Endothelial cell of hepatic sinusoid (primary cell): ENCODE measurements at regions not wholly inside any gene's neighbourhood (a gene's known extent, or its start where the extent isn't known, plus 50 kb on each side); places are given as distances from the start of the nearest gene placed in this dataset.

Experiments
- in situ Hi-C: cut with HindIII; loops from 2 replicates; pipeline ENCODE4 v1.10.0; 2017; ENCODE audit warnings: low sequenced_read_pairs

DNA sequence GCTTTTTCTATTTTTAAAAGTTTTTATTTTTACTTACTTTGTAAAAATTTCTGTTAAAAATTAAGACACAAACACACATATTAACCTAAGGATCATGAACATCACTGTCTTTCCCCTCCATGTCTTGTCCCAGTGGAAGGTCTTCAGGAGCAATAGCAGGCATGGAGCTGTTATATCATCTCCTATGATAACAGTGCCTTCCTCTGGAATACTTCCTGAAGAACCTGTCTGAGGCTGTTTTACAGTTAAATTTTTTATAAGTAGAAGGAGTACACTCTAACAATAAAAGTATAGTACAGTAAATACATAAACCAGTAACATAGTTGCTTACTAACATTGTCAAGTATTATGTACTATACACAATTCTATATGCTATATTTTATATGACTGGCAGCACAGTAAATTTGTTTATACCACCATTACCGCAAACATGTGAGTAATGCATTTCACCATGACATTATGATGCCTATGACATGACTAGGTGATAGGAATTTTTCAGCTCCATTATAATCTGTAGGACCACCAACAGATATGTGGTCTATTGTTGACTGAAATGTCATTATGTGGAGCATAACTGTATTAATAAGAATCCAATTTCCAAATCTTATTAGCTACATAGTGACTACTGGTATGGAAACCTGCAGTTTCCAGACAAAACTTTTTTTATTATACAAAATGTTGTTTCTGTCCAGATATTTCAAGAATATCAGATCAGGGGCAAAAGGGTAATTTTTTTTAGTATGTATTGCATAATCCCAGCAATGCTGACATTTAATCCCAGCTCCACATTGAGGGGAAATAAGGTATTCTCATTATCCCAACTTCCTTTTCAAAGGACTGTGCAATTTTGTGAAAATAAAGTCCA is 337.2 kb upstream of the SLC39A10 start:
- in situ Hi-C loops = no loop called here

DNA sequence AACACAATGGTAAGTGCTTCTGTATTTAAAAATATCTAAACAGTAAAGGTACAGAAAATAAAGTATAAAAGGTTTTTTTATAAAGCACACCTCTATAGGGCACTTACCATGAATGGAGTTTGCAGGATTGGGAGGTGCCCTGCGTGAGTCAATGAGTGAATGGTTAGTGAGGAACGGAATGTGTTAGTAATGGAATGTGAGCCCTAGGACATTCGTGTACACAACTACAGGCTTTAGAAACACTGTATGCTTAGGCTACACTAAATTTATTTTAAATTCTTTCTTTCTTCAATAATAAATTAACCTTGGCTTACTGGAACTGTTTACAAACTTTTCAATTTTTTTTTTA is 337.9 kb upstream of the SLC39A10 start:
- in situ Hi-C loops = no loop called here

DNA sequence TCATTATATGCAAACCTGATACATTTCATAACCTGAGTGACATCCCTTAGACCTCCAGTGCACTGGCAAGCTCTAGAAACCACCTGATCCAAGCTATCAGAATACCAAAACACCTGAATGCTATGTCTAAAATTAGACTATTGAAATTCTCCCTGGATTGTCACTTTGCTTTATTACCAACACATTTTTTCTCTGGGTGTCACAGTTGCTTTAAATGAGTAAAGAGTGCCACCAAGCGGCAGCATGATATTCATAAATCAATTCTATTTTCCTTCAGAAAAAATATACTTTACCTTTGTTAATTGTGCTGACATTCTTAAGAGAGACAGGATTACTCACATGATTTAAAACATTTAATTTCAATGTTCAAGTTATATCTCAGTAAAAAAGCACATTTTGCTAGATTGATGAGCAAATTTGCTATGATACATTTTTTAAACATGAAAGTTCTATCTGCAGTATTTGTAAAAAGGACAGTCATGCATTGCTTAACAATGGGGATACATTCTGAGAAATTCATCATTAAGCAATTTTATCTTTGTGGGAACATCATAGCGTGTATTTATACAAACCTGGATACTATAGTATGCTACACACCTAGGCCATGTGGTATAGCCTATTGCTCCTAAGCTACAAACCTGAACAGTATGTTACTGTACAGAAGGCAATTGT is 338.4 kb upstream of the SLC39A10 start:
- in situ Hi-C loops = no loop called here

DNA sequence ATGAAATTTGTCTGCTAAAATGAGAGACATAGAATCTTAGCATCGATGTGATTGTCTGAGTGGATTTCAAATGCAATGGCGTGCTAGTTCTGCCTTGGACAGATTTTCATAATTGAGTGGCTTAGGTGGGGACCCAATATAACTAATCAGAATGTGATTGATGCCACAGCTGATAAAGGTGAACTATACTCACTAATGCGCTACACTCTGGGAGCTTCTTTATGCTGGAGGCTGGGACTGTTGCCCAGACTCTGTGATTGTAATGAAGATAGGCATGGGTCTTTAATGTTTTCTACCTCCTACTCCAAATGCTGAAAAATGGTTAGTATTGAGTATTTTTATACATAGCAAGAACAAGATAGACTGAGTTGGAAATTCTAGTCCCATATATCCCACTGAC is 339.5 kb upstream of the SLC39A10 start:
- in situ Hi-C loops = no loop called here

DNA sequence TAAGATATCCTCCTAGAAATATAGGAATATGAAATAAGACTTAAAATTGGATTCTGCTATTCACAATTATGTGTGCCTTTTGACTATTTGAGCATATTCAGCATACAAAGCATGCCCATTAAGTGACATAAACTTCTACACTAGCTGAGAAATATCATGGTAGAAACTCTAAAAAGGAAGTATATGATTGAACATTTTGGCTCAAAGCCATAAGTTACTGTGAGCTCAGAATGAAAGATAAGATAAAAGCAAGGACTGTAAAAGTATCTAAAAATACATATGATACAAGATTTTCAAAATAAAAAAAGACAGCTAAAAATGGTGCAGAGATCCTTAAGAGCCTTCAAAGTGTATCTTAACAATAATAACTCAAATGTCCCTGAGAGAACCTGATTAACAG is 340.5 kb upstream of the SLC39A10 start:
- in situ Hi-C loops = no loop called here

DNA sequence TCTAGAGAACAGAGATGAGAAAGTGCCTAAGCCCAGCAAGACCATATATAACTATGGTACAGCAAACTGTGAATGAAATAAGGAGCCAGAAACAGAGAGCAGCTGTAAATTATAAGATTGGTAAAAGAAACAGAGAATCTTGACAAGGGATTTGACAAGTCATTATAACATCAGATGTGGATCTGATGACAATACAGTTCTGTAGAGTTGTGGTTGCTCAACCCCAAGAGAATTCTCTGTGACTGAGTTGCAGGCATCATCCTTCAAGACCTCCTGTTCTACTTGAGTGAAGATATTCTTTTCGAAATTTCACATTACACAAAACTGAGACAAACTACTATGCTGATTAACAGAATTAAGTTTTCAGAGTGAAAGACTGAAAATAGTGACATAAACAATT is 343.1 kb upstream of the SLC39A10 start:
- in situ Hi-C loops = no loop called here

DNA sequence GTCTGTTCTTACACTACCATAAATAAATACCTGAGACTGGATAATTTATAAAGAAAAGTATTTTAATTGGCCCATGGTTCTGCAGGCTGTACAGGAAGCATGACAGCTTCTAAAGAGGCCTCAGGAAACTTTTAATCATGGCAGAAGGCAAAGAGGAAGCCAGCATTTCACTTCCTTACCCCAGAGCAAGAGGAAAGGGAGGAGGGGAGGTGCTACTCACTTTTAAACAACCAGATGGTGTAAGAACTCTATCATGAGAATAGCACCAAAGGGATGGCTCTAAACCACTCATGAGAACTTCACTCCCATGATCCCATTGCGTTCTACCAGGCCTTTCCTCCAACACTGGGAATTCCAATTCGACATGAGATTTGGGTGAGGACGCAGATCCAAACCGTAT is 344.4 kb upstream of the SLC39A10 start:
- in situ Hi-C loops = no loop called here

DNA sequence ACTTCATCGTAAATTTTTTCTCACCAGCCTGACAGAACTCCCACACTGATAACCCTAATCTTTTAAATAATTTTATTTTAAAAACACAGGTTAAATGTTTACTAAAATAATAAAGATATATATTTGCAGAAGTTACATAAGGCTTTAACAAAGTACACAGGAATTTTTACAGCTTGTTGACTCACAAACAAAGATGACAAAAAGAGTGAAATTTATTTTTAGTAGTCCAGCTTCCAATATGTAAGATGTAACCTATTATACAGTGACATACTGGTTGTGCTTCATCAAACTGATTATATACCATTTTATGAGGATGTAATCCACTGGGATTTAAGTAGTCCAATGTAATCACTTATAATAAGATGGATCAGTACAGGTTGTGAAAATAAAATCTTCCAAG is 348.9 kb upstream of the SLC39A10 start:
- in situ Hi-C loops = no loop called here

DNA sequence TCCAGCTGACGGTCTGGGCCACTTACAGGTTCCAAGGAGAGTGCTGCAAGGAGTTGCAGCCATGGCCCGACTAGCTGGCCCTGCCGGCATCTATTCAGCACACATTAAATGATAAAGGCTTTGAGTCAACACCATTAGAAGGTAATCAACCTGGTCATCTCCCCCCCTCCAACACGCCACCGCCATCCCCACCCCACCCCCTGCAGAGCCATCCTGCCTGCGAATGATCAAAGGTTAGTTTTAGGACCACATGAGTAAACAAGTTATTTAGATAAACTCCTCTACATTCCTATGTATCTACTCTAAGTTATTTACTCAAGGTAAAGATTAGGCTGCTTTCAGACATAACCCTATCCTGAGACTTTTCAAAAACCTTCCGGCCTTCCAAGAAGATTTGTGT is 349.3 kb upstream of the SLC39A10 start:
- in situ Hi-C loops = no loop called here

DNA sequence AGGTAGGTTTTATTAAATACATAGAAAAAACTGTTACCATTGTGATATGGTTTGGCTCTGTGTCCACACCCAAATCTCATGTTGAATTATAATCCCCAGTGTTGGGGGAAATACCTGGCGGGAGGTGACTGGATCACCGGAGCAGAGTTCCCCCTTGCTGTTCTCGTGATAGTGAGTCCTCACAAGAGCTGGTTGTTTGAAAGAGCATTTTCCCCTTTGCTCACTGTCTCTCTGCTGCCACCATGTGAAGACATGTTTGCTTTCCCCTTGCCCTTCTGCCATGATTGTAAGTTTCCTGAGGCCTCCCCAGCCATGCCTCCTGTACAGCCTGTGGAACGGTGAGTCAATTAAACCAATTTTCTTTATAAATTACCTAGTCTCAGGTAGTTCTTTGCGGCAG is 352.7 kb upstream of the SLC39A10 start:
- in situ Hi-C loops = no loop called here

DNA sequence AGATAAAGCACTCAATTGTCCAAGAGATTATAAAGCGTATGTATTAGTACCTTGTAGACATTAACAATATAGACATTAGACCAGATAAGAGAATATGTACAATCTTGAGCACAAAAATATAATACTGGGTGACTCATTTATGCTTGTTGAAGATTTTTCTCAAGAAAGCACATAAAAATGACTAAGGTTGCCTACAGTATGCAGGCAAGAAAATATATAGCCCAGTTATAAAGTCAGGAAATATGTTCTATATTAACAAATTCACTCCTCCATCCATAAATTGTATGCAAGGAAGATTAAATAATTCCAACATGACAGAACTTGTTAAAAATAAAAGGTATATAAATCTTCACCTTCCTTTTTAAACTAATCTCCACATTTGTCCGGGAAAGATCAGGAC is 356.4 kb upstream of the SLC39A10 start:
- in situ Hi-C loops = no loop called here

DNA sequence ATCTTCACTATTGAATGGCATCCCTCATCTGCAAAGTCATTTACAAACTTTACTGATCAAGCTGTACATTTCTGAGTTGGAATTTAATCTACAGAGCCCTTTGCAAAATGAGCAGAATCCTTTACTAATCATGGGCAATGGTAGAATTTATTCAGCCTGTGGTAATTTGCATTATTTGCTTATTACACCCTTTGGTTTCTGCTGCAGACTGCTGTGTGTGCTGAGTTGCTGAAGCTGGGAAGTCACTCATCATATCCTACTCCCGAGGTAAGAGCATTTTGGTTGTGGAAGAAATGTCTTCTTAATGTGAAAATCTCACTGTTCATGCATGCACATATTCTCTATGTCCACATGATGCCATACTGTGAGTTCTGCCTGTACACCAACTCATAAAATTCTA is 357.4 kb upstream of the SLC39A10 start:
- in situ Hi-C loops = no loop called here

DNA sequence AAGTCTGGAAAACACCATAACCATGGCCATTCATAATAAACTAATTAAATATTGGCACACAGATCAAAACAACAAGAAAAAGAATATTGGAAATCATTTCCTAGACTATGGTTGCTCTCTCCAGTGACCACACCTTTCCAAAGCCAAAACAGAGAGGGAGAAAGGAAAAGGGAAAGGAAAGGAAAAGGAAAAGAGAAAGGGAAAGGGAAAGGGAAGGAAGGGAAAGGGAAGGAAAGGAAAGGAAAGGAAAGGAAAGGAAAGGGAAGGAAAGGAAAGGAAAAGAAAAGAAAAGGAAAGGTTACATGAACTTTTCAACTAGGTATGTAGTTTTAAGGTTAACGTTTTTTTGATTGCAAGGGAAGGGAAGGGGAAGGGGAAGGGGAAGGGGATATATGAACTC is 360.5 kb upstream of the SLC39A10 start:
- in situ Hi-C loops = no loop called here

DNA sequence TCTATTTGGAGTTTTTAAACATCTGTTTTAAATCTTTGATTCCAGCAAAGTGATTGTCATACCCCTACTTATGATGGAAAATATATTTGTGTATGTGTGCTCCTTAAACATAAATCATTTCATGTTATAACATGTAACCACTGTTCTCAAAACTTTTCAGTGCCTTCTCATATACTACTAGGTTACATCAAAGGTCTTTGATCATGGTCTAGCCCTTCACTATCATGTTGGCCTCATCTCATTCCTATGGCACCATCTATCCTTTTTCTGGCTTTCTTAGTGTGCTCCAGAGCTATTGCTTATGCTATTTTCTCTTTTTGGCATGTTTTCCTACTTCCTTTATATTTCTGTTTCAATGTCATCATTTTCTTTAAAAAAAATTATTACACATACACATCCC is 367.9 kb upstream of the SLC39A10 start:
- in situ Hi-C loops = no loop called here

DNA sequence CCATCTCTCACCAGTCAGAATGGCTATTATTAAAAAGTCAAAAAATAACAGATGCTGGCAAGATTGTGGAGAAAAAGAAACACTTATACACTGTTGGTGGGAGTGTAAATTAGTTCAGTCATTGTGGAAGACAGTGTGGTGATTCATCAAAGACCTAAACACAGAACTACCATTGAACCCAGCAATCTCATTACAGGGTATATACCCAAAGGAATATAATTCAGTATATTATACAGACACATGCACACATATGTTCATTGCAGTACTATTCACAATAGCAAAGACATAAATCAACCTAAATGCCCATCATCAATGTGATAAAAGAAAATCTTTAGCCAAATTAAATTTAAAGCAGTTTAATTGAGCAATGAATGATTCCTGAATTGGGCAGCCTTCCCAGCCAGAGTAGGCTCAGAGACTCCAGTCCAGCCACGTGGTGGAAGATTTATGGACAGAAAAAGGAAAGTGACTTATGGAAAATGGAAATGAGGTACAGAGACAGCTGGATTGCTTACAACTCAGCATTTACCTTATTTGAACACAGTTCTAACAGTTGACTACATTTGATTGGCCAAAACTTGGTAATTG is 377.1 kb upstream of the SLC39A10 start:
- in situ Hi-C loops = no loop called here

DNA sequence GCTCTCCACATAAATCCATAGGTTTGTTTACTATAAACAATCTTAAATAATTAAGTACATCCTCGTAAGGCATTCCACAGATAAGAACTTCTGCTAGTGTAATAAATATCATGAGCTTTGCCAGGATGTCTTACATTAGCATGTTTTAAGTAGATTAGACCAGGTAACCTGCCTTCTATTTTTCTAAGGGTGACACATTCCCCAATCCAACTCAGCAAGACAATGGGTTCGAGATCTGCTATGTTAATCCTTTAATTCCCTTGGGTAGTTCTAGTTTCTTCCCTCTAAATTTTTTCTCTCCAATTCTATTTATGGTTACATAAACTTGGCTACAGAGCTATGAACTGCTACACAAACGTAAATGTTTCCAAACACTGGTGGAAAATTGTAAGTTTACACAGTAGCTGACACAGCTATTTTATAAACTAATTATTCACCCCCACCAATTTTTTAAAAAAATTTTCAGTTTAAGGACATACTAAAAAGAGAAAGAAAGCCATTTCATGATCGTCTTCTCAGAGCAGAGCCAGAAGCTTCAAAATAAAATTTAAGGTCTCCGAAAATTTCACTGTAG is 386.5 kb upstream of the SLC39A10 start:
- in situ Hi-C loops = no loop called here

DNA sequence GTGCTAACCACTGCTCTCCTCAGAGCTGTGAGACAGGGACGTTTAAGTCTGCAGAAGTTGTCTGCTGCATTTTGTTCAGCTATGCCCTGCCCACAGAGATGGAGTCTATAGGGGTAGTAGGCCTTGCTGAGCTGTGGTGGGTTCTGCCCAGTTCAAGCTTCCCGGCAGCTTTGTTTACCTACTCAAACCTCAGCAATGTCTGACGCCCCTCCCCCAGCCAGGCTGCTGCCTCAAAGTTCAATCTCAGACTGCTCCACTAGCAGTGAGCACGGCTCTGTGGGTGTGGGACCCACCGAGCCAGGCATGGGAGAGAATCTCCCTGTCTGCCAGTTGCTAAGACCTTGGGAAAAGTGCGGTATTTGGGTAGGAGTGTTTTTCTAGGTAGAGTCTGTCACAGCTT is 387.8 kb upstream of the SLC39A10 start:
- in situ Hi-C loops = no loop called here

DNA sequence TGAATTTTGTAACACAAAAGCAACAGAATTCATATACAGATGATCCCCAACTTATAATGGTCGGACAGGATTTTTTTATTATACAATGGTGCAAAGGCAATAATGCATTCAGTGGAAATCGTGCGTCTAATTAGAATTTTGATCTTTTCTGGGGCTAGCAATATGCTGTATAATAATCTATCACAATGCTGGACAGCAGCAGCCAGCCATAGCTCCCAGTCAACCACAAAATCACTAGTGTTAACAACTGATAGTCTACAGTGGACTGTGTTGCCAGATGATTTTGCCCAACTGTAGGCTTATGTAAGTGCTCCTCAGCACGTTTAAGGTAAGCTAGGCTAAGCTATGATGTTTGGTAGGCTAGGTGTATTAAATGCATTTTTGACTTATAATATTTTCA is 399.0 kb upstream of the SLC39A10 start:
- in situ Hi-C loops = no loop called here

DNA sequence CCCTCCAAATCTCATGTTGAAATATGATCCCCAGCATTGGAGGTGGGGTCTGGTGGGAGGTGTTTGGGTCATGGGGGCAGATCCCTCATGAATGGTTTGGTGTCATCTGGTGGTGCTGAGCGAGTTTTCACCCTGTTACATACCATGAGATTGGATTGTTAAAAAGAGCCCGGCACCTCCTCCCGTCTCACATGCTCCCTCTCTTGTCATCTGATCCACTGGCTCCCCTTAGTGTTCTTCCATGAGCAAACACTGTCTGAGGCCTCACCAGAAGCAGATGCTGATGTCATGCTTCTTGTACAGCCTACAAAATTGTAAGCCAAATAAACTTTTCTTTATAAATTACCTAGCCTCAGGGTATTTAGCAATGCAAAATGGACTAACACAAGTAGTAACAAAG is 405.0 kb upstream of the SLC39A10 start:
- in situ Hi-C loops = no loop called here

DNA sequence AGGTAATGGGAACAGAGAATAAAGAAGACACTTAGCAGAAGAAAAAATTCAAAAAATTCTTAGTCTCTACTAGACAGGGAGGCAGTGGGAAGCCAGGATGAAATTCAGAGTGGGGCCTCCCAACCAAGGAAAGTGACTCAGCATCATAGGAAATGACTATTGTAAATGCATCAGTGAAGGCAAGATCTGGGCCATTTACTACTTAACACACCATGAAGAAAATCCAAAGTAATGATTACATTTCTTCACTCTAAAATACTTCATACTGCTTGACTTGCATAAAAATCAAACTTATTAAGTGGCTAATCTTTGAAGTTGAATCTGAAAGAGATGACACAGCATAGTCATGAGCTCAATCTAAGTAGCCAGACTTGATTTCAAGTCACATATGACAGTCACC is 405.8 kb upstream of the SLC39A10 start:
- in situ Hi-C loops = no loop called here

DNA sequence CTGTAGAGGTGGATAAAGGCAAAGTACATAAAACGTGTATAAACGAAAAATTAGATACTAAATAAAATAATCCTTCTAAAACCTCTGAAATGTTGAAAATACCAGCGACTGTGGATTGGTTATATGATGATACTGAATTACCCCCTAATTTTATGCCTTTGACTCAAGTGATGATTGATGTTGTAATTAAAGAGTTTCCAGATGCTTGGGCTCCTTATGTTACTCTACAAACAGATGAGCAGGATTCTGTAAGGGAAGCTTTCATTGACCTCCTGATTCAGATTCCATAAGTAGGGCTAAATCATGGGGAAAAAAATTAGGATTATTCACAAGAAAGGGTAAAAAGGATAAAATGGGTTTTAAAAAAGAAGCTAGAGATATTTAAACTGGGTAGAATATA is 418.2 kb upstream of the SLC39A10 start:
- in situ Hi-C loops = no loop called here

DNA sequence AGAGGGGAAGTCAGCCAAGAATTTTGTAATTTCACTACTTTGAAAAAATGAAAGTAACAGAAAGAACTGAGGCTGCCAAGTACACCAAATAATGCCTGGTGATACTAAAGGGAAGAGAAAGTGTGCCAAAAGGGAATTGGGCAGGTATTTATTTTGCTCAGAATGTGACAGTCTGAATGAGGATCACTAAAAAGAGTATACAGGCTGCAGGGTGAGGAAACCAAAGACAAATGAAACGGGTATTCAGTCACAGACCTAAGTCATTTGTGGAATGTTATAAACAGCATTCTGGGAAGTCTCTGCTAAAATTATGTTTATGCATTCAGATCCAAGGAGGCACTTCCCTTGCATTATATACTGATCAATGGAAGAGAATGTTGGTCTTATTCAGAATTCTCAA is 418.6 kb upstream of the SLC39A10 start:
- in situ Hi-C loops = no loop called here
